Mammary epithelial cell (primary cell): ENCODE measurements at regions not wholly inside any gene's neighbourhood (a gene's known extent, or its start where the extent isn't known, plus 50 kb on each side); places are given as distances from the start of the nearest gene placed in this dataset.

Source experiments
- EZH2 ChIP-seq: IDR thresholded peaks from 2 replicates; pipeline ENCODE4 v1.6.1; 2012; ENCODE audit warnings: low read length, inconsistent platforms, borderline replicate concordance
- TF ChIP-seq, protein P1 (sequence below), 2 donors: IDR thresholded peaks in 1 of 2; conservative IDR thresholded peaks in 1 of 2; 2 replicates each; pipeline ENCODE4 v1.5.1; 2011 to 2012; ENCODE audit warnings: inconsistent platforms in 2 of 2, low read length in 2 of 2, mild to moderate bottlenecking in 2 of 2, control low read depth in 1 of 2, low read depth in 1 of 2; ENCODE audit not compliant: insufficient read depth in 1 of 2; ENCODE audit errors: extremely low read depth in 1 of 2

- TF ChIP-seq, protein P1, sequence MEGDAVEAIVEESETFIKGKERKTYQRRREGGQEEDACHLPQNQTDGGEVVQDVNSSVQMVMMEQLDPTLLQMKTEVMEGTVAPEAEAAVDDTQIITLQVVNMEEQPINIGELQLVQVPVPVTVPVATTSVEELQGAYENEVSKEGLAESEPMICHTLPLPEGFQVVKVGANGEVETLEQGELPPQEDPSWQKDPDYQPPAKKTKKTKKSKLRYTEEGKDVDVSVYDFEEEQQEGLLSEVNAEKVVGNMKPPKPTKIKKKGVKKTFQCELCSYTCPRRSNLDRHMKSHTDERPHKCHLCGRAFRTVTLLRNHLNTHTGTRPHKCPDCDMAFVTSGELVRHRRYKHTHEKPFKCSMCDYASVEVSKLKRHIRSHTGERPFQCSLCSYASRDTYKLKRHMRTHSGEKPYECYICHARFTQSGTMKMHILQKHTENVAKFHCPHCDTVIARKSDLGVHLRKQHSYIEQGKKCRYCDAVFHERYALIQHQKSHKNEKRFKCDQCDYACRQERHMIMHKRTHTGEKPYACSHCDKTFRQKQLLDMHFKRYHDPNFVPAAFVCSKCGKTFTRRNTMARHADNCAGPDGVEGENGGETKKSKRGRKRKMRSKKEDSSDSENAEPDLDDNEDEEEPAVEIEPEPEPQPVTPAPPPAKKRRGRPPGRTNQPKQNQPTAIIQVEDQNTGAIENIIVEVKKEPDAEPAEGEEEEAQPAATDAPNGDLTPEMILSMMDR (conservative IDR thresholded peaks at IDR 0.05 in 1 of 2, IDR thresholded peaks at IDR 0.05 in 1 of 2; ENCODE audit: extremely low read depth in 1 of 2, insufficient read depth in 1 of 2, low read depth in 1 of 2, low read length in 2 of 2) = no peak
- no peak for TF ChIP-seq EZH2
Observed at GRCh38 chr4:126404549-126404948, 1089.8 kb downstream of the FAT4 start.
